HG03378 (cell line): ENCODE measurements at regions not wholly inside any gene's neighbourhood (a gene's known extent, or its start where the extent isn't known, plus 50 kb on each side); places are given as distances from the start of the nearest gene placed in this dataset.

Experiments
- ATAC-seq: cut with Tn5 transposase; IDR thresholded peaks from one replicate; pipeline ENCODE4 v1.9.1; 2021; ENCODE audit warnings: mild to moderate bottlenecking, moderate library complexity; ENCODE audit not compliant: unreplicated experiment

GRCh38 chr21:33155005-33155404, 74.7 kb upstream of the IFNAR2 start:
- ATAC-seq = no peak

- no peak for ATAC-seq
Observed at GRCh38 chr21:33155422-33155821, 74.3 kb upstream of the IFNAR2 start.

- ATAC-seq = no peak
Observed at GRCh38 chr21:33157303-33157702, 72.4 kb upstream of the IFNAR2 start.

GRCh38 chr21:33158654-33159053, 71.1 kb upstream of the IFNAR2 start:
- no peak for ATAC-seq

- no peak for ATAC-seq
Observed at GRCh38 chr21:33162436-33162951, 67.2 kb upstream of the IFNAR2 start.

GRCh38 chr21:33168886-33169285, 60.9 kb upstream of the IFNAR2 start:
- ATAC-seq = no peak

GRCh38 chr21:33169359-33169758, 60.4 kb upstream of the IFNAR2 start:
- no peak for ATAC-seq

GRCh38 chr21:33171616-33172169, 58.0 kb upstream of the IFNAR2 start:
- ATAC-seq = no peak

GRCh38 chr21:33174756-33175155, 55.0 kb upstream of the IFNAR2 start:
- ATAC-seq = no peak
